LHCN-M2 (cell line): ENCODE measurements at regions not wholly inside any gene's neighbourhood (a gene's known extent, or its start where the extent isn't known, plus 50 kb on each side); places are given as distances from the start of the nearest gene placed in this dataset.

Experiments
- DNase-seq: peaks from one replicate; pipeline ENCODE4 v3.0.0-alpha.2; 2012; ENCODE audit warnings: low read depth

GRCh38 chr6:17047889-17048288 lies 54.0 kb upstream of the STMND1 start:
- DNase-seq: no peak

- DNase-seq: peak; percentile 18
Observed at GRCh38 chr6:17045581-17046322, 56.1 kb upstream of the STMND1 start.

DNA sequence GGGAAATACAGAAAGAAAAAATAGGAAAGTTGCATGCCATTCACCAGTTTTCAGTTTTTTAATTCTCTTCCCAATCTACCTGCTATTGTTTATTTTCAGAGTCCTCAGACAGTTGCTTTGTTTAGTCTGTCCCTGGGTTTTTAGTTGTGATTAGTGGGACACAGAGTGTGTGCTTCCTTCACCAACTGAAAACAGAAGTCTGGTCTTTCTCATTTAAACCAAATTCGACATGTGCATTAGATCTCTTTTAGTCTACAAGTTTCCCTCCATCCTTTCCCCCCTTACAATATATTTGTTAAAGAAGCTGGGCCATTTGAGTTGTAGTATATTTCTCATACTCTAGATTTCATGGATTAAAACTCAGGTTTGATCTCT lies 58.7 kb upstream of the STMND1 start:
- DNase-seq: no peak

GRCh38 chr6:17042422-17043147 lies 59.3 kb upstream of the STMND1 start:
- peak; percentile 58 for DNase-seq

DNA sequence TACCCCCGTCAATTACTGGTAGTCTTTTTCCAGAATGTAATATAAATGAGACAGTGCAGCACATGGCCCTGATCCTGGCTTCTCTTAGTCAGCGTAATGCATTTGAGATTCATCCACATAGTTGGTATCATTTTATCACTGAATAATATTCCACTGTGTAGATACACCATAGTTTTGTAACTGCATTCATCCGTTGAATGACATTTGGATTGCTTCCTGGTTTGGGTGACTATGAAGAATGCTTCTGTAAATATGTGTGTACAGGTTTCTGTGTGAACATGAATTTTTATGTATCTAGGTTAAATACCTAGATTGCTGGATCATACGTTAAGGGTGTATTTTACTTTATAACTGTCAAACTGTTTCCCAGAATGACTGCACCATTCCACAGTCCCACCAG lies 62.6 kb upstream of the STMND1 start:
- DNase-seq: no peak

DNA sequence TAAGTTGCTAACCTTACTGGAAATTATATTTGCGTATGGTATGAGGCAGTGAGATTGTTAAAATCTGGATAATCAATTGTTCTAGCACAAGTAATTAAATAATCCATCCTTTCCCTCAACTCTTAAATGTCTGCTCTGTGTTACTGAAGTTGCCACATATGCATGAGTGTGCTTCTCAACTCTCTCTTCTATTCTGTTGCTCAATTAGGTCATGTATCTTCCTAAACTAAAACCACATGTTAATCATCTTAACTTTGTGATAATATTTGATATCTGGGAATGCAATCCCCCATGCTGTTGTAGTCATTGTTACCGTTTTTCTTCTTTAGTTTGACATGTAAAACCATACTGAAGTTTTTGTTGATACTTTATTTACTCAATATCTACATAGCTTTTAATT lies 63.5 kb upstream of the STMND1 start:
- DNase-seq: no peak

- no peak for DNase-seq
Observed at GRCh38 chr6:17036065-17036393, 65.8 kb upstream of the STMND1 start.

GRCh38 chr6:17035257-17036064 lies 66.4 kb upstream of the STMND1 start:
- DNase-seq: no peak

- DNase-seq: no peak
Observed at GRCh38 chr6:17033746-17034145, 68.1 kb upstream of the STMND1 start.

DNA sequence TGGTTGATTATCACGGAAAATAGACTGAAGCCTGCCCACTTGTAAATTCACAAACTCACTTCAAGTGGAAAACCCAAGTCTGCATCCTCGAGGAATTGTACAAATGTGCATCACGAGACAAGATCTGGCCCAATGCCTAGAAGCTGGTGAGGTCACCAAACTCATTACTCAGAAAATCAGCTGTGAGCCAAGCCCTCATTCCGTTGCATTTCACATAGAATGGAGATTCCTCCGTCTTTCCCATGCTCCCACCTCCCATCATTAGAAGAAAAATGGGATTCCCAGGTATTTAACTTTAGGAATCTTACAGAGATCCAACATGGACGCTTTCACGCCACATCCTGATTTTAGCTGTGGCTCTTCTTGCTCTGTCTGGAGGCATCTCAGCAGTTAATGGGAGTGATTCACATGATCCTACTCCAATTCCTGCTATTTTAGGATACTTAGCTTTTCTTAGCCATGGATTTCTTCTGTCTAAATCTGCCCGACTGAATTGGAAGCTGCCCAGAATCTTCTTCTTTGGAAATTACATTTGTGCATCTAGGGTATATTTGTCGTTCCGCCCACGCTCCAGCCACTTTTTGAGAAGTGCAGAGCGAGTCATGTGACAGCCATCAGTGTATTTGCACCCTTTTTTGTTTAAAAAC lies 68.7 kb upstream of the STMND1 start:
- DNase-seq: peak; percentile 91

DNA sequence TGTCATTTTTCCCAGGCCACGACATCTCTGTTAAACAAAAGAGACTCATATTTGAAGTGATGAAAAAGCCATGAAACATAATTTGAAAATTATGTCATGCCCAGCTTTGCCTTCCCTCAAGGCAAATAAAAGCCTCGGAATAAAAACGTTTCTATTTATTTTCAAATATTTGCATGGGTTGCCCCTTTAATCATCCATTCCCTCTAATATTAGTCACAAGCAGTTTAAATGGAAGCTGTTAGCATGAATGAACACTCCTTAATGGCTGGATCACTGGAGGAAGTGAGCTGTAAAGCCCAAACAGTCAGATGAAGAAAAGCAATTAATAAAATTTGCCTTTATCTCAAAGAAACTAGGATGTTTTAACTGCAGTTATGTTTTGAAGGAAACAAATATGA lies 69.3 kb upstream of the STMND1 start:
- DNase-seq: no peak

DNA sequence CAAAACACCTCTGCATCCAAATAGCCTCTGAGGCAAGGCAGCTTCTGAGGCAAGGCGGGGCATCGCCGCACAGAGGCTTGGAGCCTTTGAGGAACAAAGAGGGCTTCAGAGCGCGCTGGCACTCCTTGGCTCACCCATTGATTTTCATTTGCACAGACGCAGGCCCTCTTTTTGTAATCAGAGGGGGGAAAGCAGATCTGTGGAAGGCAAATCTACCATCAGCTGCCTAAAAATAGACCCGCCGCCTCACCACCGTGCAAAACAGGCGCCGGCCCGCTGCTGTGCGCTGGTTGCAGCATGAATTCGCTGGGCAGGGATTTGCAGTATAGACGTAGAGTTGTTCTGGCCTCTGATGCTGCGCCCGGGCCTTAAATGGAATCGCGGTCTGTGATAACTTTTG lies 69.9 kb upstream of the STMND1 start:
- DNase-seq: no peak

DNA sequence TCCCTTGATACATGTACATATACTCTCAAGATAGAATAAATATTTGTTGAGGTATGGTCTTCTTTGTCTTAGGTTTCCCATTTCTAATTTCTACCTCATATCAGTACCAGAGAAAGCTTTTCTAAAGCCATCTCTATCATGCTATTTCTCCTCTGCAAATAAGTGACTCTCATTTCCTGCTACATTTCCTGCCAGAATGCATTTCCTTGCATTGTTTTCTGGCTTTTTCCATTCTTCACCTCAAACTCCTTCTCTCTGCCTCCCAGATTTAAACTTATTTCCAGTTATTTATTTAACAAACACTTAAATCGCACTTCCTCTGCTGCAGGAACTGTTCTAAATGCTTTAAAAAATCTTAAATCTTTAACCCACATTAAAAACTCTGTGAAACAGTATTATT lies 74.4 kb upstream of the STMND1 start:
- no peak for DNase-seq

GRCh38 chr6:17022604-17023003 lies 79.2 kb upstream of the STMND1 start:
- DNase-seq: peak; percentile 34

- no peak for DNase-seq
Observed at GRCh38 chr6:17021539-17021889, 80.3 kb upstream of the STMND1 start.

GRCh38 chr6:17020889-17021538 lies 80.8 kb upstream of the STMND1 start:
- DNase-seq: no peak

GRCh38 chr6:17018425-17018824 lies 83.4 kb upstream of the STMND1 start:
- no peak for DNase-seq

DNA sequence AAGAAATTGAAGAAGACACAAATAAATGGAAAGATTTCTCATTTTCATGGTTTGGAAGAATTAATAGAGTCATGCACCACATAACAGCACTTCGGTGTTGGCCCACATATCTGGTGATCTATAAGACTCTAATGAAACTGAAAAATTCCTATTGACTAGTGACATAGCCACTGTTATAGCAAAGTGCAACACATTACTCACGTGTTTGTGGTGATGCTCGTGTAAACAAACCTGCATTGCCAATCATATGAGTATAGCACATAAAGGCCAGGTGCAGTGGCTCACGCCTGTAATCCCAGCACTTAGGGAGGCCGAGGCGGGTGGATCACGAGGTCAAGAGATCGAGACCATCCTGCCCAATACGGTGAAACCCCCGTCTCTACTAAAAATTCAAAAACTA lies 84.4 kb upstream of the STMND1 start:
- DNase-seq: no peak

GRCh38 chr6:17015551-17016381 lies 86.1 kb upstream of the STMND1 start:
- no peak for DNase-seq

- peak; percentile 84 for DNase-seq
Observed at GRCh38 chr6:17015144-17015543, 86.7 kb upstream of the STMND1 start.

DNA sequence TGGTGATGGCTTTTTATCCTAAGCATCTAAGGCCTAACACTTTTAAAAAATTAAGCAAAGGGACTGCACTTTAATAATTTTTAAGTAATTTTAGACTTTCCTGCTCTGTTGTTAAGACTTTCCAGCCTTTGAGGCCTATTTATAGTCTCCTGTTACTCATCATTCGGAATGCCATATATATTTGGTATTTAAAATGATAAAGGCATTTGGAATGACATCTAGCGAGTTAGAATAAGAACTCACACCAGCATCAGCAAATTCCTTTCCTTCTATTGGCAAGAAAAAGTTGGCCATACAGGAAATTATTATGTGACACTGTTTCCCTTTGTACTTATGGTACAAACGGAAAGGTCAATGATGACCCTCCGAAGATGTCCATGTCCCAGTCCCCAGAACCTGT lies 88.1 kb upstream of the STMND1 start:
- peak; percentile 74 for DNase-seq
